OCI-LY7 (cell line): ENCODE measurements at regions not wholly inside any gene's neighbourhood (a gene's known extent, or its start where the extent isn't known, plus 50 kb on each side); places are given as distances from the start of the nearest gene placed in this dataset.

Experiments used
- BruUV-seq: library from RNA; stranded (reverse); fragments of 400-500 nt; replicated peaks from 2 replicates; lab custom pipeline; 2021; lab: Mats Ljungman, UMichigan
- CTCF ChIA-PET: fragments of 300-600 bp; sonication (Branson Sonifier 250); formaldehyde crosslinking; loops from one replicate; lab custom pipeline; 2022; ENCODE audit warnings: antibody characterized with exemption; ENCODE audit not compliant: unreplicated experiment; lab: Charles Lee
- POLR2A ChIA-PET: fragments of 300-600 bp; sonication (Branson Sonifier 250); formaldehyde crosslinking; loops from one replicate; lab custom pipeline; 2022; ENCODE audit warnings: antibody characterized with exemption; lab: Charles Lee
- DNase-seq: peaks from one replicate; pipeline ENCODE4 v3.0.0-alpha.2; 2015; ENCODE audit warnings: low spot score
- H2AFZ ChIP-seq: fragments of 200-600 bp; sonication (generic), shearing (Covaris generic); 2 replicates; pipeline ENCODE4 v1.6.1; 2014; ENCODE audit warnings: mild to moderate bottlenecking, antibody characterized with exemption, low read length, moderate library complexity
- H3K27ac ChIP-seq: fragments of 200-600 bp; sonication (generic); 2 replicates; pipeline ENCODE4 v1.5.1; 2014; ENCODE audit warnings: mixed run types, low read depth, mild to moderate bottlenecking, moderate library complexity, low read length, inconsistent platforms; ENCODE audit not compliant: poor library complexity, severe bottlenecking
- H3K36me3 ChIP-seq: fragments of 200-600 bp; sonication (generic); 2 replicates; pipeline ENCODE4 v1.6.1; 2014; ENCODE audit warnings: mild to moderate bottlenecking, antibody characterized with exemption, low read length, moderate library complexity, mixed read lengths; ENCODE audit not compliant: insufficient read depth
- H3K4me1 ChIP-seq: fragments of 200-600 bp; sonication (generic); 2 replicates; pipeline ENCODE4 v1.5.1; 2014; ENCODE audit warnings: mild to moderate bottlenecking, low read length; ENCODE audit not compliant: insufficient read depth, poor library complexity, severe bottlenecking
- H3K4me2 ChIP-seq: fragments of 200-600 bp; sonication (generic); 2 replicates; pipeline ENCODE4 v1.6.1; 2014; ENCODE audit warnings: mild to moderate bottlenecking, low read length
- H3K4me3 ChIP-seq: fragments of 200-600 bp; sonication (generic); 2 replicates; pipeline ENCODE4 v1.5.1; 2014; ENCODE audit warnings: mild to moderate bottlenecking, low read depth, low read length; ENCODE audit not compliant: poor library complexity, severe bottlenecking
- H3K79me2 ChIP-seq: fragments of 200-600 bp; sonication (generic); 2 replicates; pipeline ENCODE4 v1.6.1; 2016; ENCODE audit warnings: low read depth, mild to moderate bottlenecking, low read length, moderate library complexity, mixed read lengths; ENCODE audit not compliant: insufficient read depth
- H3K9me2 ChIP-seq: fragments of 200-600 bp; sonication (generic); 2 replicates; pipeline ENCODE4 v1.6.1; 2016; ENCODE audit warnings: mild to moderate bottlenecking, low read length, mixed read lengths; ENCODE audit not compliant: insufficient read depth
- H3K9me3 ChIP-seq: fragments of 200-600 bp; sonication (generic); 2 replicates; pipeline ENCODE4 v1.6.1; 2014; ENCODE audit warnings: mild to moderate bottlenecking, mixed run types, low read length, mixed read lengths
- H4K20me1 ChIP-seq: fragments of 200-600 bp; sonication (generic); 2 replicates; pipeline ENCODE4 v1.6.1; 2014; ENCODE audit warnings: mild to moderate bottlenecking, antibody characterized with exemption, low read length, moderate library complexity, mixed read lengths; ENCODE audit not compliant: insufficient read depth
- EZH2phosphoT487 ChIP-seq: fragments of 200-600 bp; sonication (generic); IDR thresholded peaks from 2 replicates; pipeline ENCODE4 v1.6.1; 2018; ENCODE audit warnings: low read depth, borderline replicate concordance, mild to moderate bottlenecking, mixed run types, antibody characterized with exemption, low read length, moderate library complexity, mixed read lengths
- intact Hi-C: fragments of 100-400 bp; cut with micrococcal nuclease; formaldehyde crosslinking; loops from one replicate; pipeline ENCODE4 v1.10.0; 2022; ENCODE audit not compliant: unreplicated experiment
- TF ChIP-seq, protein P1 (sequence below): fragments of 200-600 bp; sonication (generic); conservative IDR thresholded peaks from 2 replicates; pipeline ENCODE4 v1.5.1; 2014; ENCODE audit warnings: mild to moderate bottlenecking, antibody characterized with exemption, low read length, moderate library complexity, mixed read lengths

DNA sequence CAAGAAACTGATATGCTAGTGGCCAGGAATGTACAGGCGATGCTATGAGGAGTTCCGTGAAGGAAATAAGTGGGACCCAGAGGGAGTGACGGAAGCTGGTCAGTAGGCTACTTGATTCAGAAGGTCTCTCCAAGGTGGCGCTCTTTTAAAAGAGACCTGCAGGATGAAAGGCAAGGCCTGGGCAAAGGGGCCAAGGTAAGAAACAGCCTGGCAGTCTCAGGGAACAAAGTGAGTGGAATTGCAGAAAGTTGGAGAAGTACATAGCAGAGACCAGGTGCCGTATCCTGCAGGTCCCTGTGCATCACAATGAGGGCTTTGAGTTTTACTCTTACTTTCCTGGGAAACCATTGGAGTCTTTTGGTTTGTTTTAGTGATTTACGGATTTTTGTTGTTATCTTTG lies 905.6 kb downstream of the BCL11B start:
- H2AFZ ChIP-seq = no peak overlapping the region
- H4K20me1 ChIP-seq = no peaks in the 10 kb centered on the region
- BruUV-seq = no TSS peak
- no peak overlapping the region for H3K27ac ChIP-seq
- no peak for TF ChIP-seq EZH2phosphoT487
- TF ChIP-seq, protein P1, sequence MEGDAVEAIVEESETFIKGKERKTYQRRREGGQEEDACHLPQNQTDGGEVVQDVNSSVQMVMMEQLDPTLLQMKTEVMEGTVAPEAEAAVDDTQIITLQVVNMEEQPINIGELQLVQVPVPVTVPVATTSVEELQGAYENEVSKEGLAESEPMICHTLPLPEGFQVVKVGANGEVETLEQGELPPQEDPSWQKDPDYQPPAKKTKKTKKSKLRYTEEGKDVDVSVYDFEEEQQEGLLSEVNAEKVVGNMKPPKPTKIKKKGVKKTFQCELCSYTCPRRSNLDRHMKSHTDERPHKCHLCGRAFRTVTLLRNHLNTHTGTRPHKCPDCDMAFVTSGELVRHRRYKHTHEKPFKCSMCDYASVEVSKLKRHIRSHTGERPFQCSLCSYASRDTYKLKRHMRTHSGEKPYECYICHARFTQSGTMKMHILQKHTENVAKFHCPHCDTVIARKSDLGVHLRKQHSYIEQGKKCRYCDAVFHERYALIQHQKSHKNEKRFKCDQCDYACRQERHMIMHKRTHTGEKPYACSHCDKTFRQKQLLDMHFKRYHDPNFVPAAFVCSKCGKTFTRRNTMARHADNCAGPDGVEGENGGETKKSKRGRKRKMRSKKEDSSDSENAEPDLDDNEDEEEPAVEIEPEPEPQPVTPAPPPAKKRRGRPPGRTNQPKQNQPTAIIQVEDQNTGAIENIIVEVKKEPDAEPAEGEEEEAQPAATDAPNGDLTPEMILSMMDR = no peak
- no peaks in the 10 kb centered on the region for H3K4me1 ChIP-seq
- no peak overlapping the region for H3K4me3 ChIP-seq
- intact Hi-C loops = no loop called here
- DNase-seq = no peak
- no peaks in the 10 kb centered on the region for H3K9me3 ChIP-seq
- no peaks in the 10 kb centered on the region for H3K79me2 ChIP-seq
- CTCF ChIA-PET = no interaction called here
- H3K36me3 ChIP-seq = no peaks in the 10 kb centered on the region
- POLR2A ChIA-PET = no interaction called here
- no peaks in the 10 kb centered on the region for H3K9me2 ChIP-seq
- H3K4me2 ChIP-seq = no peak overlapping the region

GRCh38 chr14:98368221-98368620 lies 903.8 kb downstream of the BCL11B start:
- Histone ChIP-seq H3K9me2 (no peaks in the 10 kb centered on the region), H3K36me3 (no peaks in the 10 kb centered on the region), H3K79me2 (no peaks in the 10 kb centered on the region), H3K9me3 (no peaks in the 10 kb centered on the region), H2AFZ (no peak overlapping the region), H4K20me1 (no peaks in the 10 kb centered on the region), H3K4me2 (no peak overlapping the region), H3K27ac (no peak overlapping the region), H3K4me1 (no peaks in the 10 kb centered on the region), H3K4me3 (no peak overlapping the region)
- POLR2A ChIA-PET = no interaction called here
- CTCF ChIA-PET = no interaction called here
- no peak for TF ChIP-seq EZH2phosphoT487
- TF ChIP-seq, protein P1 = no peak
- intact Hi-C loops = no loop called here
- DNase-seq = no peak
- BruUV-seq = no TSS peak

- Histone ChIP-seq H3K9me2 (no peaks in the 10 kb centered on the region), H3K36me3 (no peaks in the 10 kb centered on the region), H3K4me1 (no peaks in the 10 kb centered on the region), H3K27ac (no peak overlapping the region), H3K4me3 (no peak overlapping the region), H4K20me1 (no peaks in the 10 kb centered on the region), H3K4me2 (no peak overlapping the region), H3K9me3 (no peaks in the 10 kb centered on the region), H2AFZ (no peak overlapping the region), H3K79me2 (no peaks in the 10 kb centered on the region)
- ChIA-PET CTCF (no interaction called here), POLR2A (no interaction called here)
- TF ChIP-seq, protein P1 = no peak
- no peak for TF ChIP-seq EZH2phosphoT487
- intact Hi-C loops = no loop called here
- no TSS peak for BruUV-seq
- DNase-seq = no peak
Measured at GRCh38 chr14:98368916-98369315, 903.1 kb downstream of the BCL11B start.
